ENCODE measurements at regions not wholly inside any gene's neighbourhood (a gene's known extent, or its start where the extent isn't known, plus 50 kb on each side); places are given as distances from the start of the nearest gene placed in this dataset.

DNA sequence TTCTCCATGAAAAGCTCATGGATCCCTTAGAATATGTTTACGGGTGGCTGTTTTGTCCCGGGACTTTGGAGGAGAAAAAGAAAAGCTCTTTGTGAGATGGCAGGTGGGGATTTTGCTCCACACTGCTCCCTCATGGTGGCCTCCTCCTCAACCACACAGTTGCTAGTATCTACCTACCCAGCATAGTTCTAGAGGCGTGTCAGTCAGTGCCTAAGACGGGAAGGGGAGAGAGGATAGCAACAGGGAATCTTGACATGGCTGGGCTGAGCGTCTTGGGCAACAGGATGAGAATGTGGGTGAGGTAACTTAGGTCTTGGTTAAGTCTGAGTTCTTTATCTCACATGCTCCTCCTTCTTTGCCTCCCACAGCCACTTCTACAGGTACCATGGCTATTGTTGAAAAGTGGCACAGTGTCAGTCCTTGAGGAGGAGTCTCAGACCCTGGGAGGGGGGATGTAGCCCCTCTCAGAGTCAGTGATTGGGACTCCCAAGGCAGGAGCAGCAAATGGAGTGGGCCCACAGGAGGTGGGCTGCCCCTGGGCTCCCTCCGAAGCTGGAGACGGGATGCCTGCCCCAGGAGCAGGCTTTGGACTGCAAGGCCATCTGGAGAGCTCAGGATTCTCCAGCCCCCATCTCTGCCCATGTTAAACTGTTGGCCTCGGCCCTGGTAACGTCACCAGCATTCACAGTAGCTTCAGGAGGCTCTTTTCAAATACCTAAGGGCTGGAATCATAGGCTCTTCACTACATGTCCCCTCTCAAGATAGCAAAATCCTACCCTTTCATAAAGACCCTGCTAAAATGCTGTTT is 75.4 kb downstream of the TENT5C start:
- TF ChIP-seq PREB (CRISPR knock-in tag; IDR thresholded peaks at IDR 0.05; ENCODE audit: borderline replicate concordance) = no peak
- no peak for TF ChIP-seq JAZF1 (CRISPR knock-in tag; IDR thresholded peaks at IDR 0.05)
- TF ChIP-seq, protein P1, sequence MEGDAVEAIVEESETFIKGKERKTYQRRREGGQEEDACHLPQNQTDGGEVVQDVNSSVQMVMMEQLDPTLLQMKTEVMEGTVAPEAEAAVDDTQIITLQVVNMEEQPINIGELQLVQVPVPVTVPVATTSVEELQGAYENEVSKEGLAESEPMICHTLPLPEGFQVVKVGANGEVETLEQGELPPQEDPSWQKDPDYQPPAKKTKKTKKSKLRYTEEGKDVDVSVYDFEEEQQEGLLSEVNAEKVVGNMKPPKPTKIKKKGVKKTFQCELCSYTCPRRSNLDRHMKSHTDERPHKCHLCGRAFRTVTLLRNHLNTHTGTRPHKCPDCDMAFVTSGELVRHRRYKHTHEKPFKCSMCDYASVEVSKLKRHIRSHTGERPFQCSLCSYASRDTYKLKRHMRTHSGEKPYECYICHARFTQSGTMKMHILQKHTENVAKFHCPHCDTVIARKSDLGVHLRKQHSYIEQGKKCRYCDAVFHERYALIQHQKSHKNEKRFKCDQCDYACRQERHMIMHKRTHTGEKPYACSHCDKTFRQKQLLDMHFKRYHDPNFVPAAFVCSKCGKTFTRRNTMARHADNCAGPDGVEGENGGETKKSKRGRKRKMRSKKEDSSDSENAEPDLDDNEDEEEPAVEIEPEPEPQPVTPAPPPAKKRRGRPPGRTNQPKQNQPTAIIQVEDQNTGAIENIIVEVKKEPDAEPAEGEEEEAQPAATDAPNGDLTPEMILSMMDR (IDR thresholded peaks at IDR 0.05) = no peak
- no peak for TF ChIP-seq USF1 (CRISPR knock-in tag; IDR thresholded peaks at IDR 0.05)
- TF ChIP-seq, protein P2, sequence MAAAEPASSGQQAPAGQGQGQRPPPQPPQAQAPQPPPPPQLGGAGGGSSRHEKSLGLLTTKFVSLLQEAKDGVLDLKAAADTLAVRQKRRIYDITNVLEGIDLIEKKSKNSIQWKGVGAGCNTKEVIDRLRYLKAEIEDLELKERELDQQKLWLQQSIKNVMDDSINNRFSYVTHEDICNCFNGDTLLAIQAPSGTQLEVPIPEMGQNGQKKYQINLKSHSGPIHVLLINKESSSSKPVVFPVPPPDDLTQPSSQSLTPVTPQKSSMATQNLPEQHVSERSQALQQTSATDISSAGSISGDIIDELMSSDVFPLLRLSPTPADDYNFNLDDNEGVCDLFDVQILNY (CRISPR knock-in tag; IDR thresholded peaks at IDR 0.05) = no peak
- TF ChIP-seq MYBL2 (CRISPR knock-in tag; IDR thresholded peaks at IDR 0.05) = no peak
- no peak for TF ChIP-seq TCF7 (CRISPR knock-in tag; IDR thresholded peaks at IDR 0.05; ENCODE audit: low read depth)

Data from WTC11 (cell line).